Activated T-helper 1 cell treated with anti-CD3 and anti-CD28 coated beads, Interleukin-12 subunit alpha, Interleukin-12 subunit beta, Interleukin-2, Interleukin-4 antibody, amounts not matched to agents 30 ng/mL and 10 ng/mL and 1 ng/mL, durations not matched to agents 14 hours and 24 hours and 36 hours (primary cell): ENCODE measurements at regions not wholly inside any gene's neighbourhood (a gene's known extent, or its start where the extent isn't known, plus 50 kb on each side); places are given as distances from the start of the nearest gene placed in this dataset.
"Not testable (repeated sequence)": the region's sequence is repeated elsewhere in the genome, so short reads cannot be mapped to it uniquely, and the experiment has no call there.

Source experiments
- DNase-seq: peaks from one replicate; pipeline ENCODE4 v3.0.0; 2021; ENCODE audit warnings: low spot score
- H3K27ac Mint-ChIP-seq: one replicate; pipeline ENCODE4 v1.8.0; 2021; ENCODE audit warnings: mild to moderate bottlenecking, mixed read lengths
- H3K27me3 Mint-ChIP-seq: one replicate; pipeline ENCODE4 v1.8.0; 2022; ENCODE audit warnings: mild to moderate bottlenecking, moderate library complexity, mixed read lengths; ENCODE audit not compliant: insufficient read depth
- H3K36me3 Mint-ChIP-seq: one replicate; pipeline ENCODE4 v1.8.0; 2021; ENCODE audit warnings: low read depth, mixed read lengths
- H3K4me1 Mint-ChIP-seq: one replicate; pipeline ENCODE4 v1.8.0; 2021; ENCODE audit warnings: low read depth, mixed read lengths
- H3K4me3 Mint-ChIP-seq: one replicate; pipeline ENCODE4 v1.8.0; 2021; ENCODE audit warnings: mild to moderate bottlenecking, moderate library complexity, mixed read lengths
- H3K9me3 Mint-ChIP-seq: one replicate; pipeline ENCODE4 v1.8.0; 2021; ENCODE audit warnings: mixed read lengths
- intact Hi-C: fragments of 100-400 bp; cut with micrococcal nuclease; formaldehyde crosslinking; loops from one replicate; pipeline ENCODE4 v1.15.1; 2024

- H3K4me3 Mint-ChIP-seq, H3K27me3 Mint-ChIP-seq, DNase-seq, H3K4me1 Mint-ChIP-seq, intact Hi-C loops, H3K9me3 Mint-ChIP-seq, H3K36me3 Mint-ChIP-seq, H3K27ac Mint-ChIP-seq: not testable (repeated sequence)
These were observed 313.9 kb upstream of the NCKAP5 start for GRCh38 chr2:133882159-133882558.

- no peak overlapping the region for H3K4me3 Mint-ChIP-seq
- H3K4me1 Mint-ChIP-seq = no peaks in the 10 kb centered on the region
- peaks cover 7% of the 10 kb centered on the region for H3K27me3 Mint-ChIP-seq
- no peak overlapping the region for H3K27ac Mint-ChIP-seq
- no peaks in the 10 kb centered on the region for H3K36me3 Mint-ChIP-seq
- no peaks in the 10 kb centered on the region for H3K9me3 Mint-ChIP-seq
- no peak for DNase-seq
- intact Hi-C loops = loop anchor here (5.0 kb wide), 1 partner anchor 362 kb away; no protein-coding TSS in a partner anchor
These were observed 316.6 kb upstream of the NCKAP5 start for GRCh38 chr2:133884739-133885381.

- no peak overlapping the region for H3K4me3 Mint-ChIP-seq
- H3K27me3 Mint-ChIP-seq = peaks cover 5% of the 10 kb centered on the region
- no peak for DNase-seq
- no peaks in the 10 kb centered on the region for H3K9me3 Mint-ChIP-seq
- intact Hi-C loops = loop anchor here (1.0 to 5.0 kb wide), 4 partner anchors 232 to 1013 kb away; no protein-coding TSS in a partner anchor
- H3K36me3 Mint-ChIP-seq = no peaks in the 10 kb centered on the region
- no peak overlapping the region for H3K27ac Mint-ChIP-seq
- no peaks in the 10 kb centered on the region for H3K4me1 Mint-ChIP-seq
These were observed 317.6 kb upstream of the NCKAP5 start for GRCh38 chr2:133885847-133886246.

GRCh38 chr2:133886735-133887675, 318.7 kb upstream of the NCKAP5 start:
- H3K36me3 Mint-ChIP-seq = no peaks in the 10 kb centered on the region
- intact Hi-C loops = loop anchor here (1.0 to 5.0 kb wide), 4 partner anchors 231 to 1012 kb away; no protein-coding TSS in a partner anchor
- peak; percentile 9 for DNase-seq
- no peaks in the 10 kb centered on the region for H3K9me3 Mint-ChIP-seq
- H3K4me1 Mint-ChIP-seq = no peaks in the 10 kb centered on the region
- H3K27ac Mint-ChIP-seq = no peak overlapping the region
- peaks cover 5% of the 10 kb centered on the region for H3K27me3 Mint-ChIP-seq
- H3K4me3 Mint-ChIP-seq = no peak overlapping the region

- DNase-seq = no peak
- Mint-ChIP-seq H3K27ac (no peak overlapping the region), H3K27me3 (peaks cover 5% of the 10 kb centered on the region), H3K4me1 (no peaks in the 10 kb centered on the region), H3K36me3 (no peaks in the 10 kb centered on the region), H3K9me3 (no peaks in the 10 kb centered on the region), H3K4me3 (no peak overlapping the region)
- intact Hi-C loops = loop anchor here (2.0 to 5.0 kb wide), 3 partner anchors 360 to 1011 kb away; no protein-coding TSS in a partner anchor
These were observed 319.4 kb upstream of the NCKAP5 start for GRCh38 chr2:133887676-133888040.

- H3K27ac Mint-ChIP-seq = no peak overlapping the region
- DNase-seq = no peak
- H3K4me1 Mint-ChIP-seq = no peaks in the 10 kb centered on the region
- H3K36me3 Mint-ChIP-seq = no peaks in the 10 kb centered on the region
- intact Hi-C loops = loop anchor here (5.0 kb wide), 1 partner anchor 359 kb away; no protein-coding TSS in a partner anchor
- H3K9me3 Mint-ChIP-seq = no peaks in the 10 kb centered on the region
- H3K4me3 Mint-ChIP-seq = no peak overlapping the region
- peaks cover 5% of the 10 kb centered on the region for H3K27me3 Mint-ChIP-seq
These were observed 319.8 kb upstream of the NCKAP5 start for GRCh38 chr2:133888107-133888506.

- H3K36me3 Mint-ChIP-seq = no peaks in the 10 kb centered on the region
- intact Hi-C loops = loop anchor here (5.0 kb wide), 1 partner anchor 359 kb away; no protein-coding TSS in a partner anchor
- H3K27ac Mint-ChIP-seq = no peak overlapping the region
- no peaks in the 10 kb centered on the region for H3K9me3 Mint-ChIP-seq
- no peak for DNase-seq
- H3K4me1 Mint-ChIP-seq = no peaks in the 10 kb centered on the region
- H3K4me3 Mint-ChIP-seq = no peak overlapping the region
- H3K27me3 Mint-ChIP-seq = peaks cover 5% of the 10 kb centered on the region
These were observed 320.5 kb upstream of the NCKAP5 start for GRCh38 chr2:133888621-133889219.

GRCh38 chr2:133892352-133892913, 324.2 kb upstream of the NCKAP5 start:
- Mint-ChIP-seq H3K36me3 (no peaks in the 10 kb centered on the region), H3K27ac (no peak overlapping the region), H3K4me3 (no peak overlapping the region), H3K27me3 (no peaks in the 10 kb centered on the region), H3K4me1 (no peaks in the 10 kb centered on the region), H3K9me3 (no peaks in the 10 kb centered on the region)
- DNase-seq = no peak
- intact Hi-C loops = no loop called here

GRCh38 chr2:133894429-133894828, 326.2 kb upstream of the NCKAP5 start:
- Mint-ChIP-seq H3K4me3 (no peak overlapping the region), H3K27me3 (no peaks in the 10 kb centered on the region), H3K36me3 (no peaks in the 10 kb centered on the region), H3K27ac (no peak overlapping the region), H3K9me3 (no peaks in the 10 kb centered on the region), H3K4me1 (no peaks in the 10 kb centered on the region)
- DNase-seq = no peak
- intact Hi-C loops = no loop called here

GRCh38 chr2:133897838-133898237, 329.6 kb upstream of the NCKAP5 start:
- not testable (repeated sequence) for H3K36me3 Mint-ChIP-seq, H3K4me3 Mint-ChIP-seq

GRCh38 chr2:133900909-133901308, 332.6 kb upstream of the NCKAP5 start:
- no peak overlapping the region for H3K27ac Mint-ChIP-seq
- DNase-seq = no peak
- intact Hi-C loops = no loop called here
- no peaks in the 10 kb centered on the region for H3K9me3 Mint-ChIP-seq
- H3K27me3 Mint-ChIP-seq = peaks cover 5% of the 10 kb centered on the region
- no peak overlapping the region for H3K4me3 Mint-ChIP-seq
- no peaks in the 10 kb centered on the region for H3K4me1 Mint-ChIP-seq
- no peaks in the 10 kb centered on the region for H3K36me3 Mint-ChIP-seq

More at GRCh38 chr2:133897838-133898237, 329.6 kb upstream of the NCKAP5 start:
- H3K27me3 Mint-ChIP-seq, H3K27ac Mint-ChIP-seq, DNase-seq, H3K9me3 Mint-ChIP-seq, intact Hi-C loops, H3K4me1 Mint-ChIP-seq: not testable (repeated sequence)

GRCh38 chr2:133906396-133906795, 338.1 kb upstream of the NCKAP5 start:
- intact Hi-C loops = no loop called here
- Mint-ChIP-seq H3K9me3 (peaks cover 3% of the 10 kb centered on the region), H3K27ac (no peak overlapping the region), H3K27me3 (peaks cover 2% of the 10 kb centered on the region), H3K4me3 (no peak overlapping the region), H3K36me3 (no peaks in the 10 kb centered on the region), H3K4me1 (no peaks in the 10 kb centered on the region)
- DNase-seq = no peak
